Medulla oblongata (tissue), 1 donor: ENCODE measurements at regions not wholly inside any gene's neighbourhood (a gene's known extent, or its start where the extent isn't known, plus 50 kb on each side); places are given as distances from the start of the nearest gene placed in this dataset.

Experiments
- DNase-seq: peaks from one replicate; pipeline ENCODE4 v3.0.0-alpha.2; 2015; ENCODE audit errors: extremely low spot score

GRCh38 chr2:164302786-164303185 lies 318.5 kb downstream of the GRB14 start:
- no peak for DNase-seq

DNA sequence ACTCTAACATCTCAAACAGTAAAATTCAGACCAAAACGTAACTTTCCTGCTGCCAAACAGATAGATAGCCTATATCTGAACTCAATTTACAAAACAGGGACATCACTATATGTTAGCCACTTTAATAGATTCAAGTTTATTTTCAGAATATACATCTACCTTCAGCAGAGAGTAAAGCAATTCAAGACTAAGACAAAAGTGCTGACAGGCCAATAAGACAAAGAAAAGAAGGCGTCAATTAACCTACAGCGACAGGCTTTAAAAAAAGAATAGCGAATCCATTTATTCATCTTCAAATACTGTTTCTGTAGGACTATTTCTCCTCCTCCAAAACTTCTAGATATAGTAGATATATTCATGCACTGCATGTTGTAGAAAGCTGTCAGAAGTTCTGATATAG lies 333.0 kb downstream of the GRB14 start:
- no peak for DNase-seq

DNA sequence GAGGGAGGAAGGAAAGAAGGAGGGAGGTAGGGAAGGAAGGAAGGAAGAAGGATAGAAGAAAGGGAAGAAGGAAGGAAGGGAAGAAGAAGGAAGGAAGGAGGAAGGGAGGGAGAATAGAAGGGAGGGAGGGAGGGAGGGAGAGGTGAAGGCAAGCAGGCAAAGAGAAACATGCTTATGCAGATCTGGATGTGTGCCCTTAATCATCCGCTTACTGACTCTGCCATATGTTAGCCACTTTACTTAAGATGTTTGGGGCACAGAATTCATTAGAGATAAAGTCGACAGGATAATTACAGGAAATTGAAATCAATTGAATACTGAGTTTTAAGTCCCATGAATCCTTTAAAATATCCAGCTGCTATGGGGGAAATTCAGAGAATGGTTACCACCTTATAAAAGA lies 334.2 kb downstream of the GRB14 start:
- no peak for DNase-seq

DNA sequence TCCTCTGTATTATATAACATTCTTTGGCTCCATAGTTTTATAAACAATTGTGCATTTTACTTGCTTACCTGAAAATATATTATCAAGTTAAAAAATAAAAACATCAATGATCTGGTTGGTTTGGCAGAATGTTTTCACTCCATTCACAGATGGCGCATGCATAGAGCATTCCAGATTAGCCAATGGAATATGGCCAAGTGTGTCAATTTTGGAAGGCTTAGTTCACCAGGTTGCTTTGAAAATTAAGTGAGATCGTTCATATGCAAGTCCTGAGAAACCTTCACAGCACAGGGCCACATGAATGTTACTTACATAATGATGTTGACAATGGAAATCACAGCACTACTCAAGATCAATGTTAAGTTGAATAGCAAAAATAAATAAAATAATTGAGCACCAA lies 335.7 kb downstream of the GRB14 start:
- DNase-seq = no peak

DNA sequence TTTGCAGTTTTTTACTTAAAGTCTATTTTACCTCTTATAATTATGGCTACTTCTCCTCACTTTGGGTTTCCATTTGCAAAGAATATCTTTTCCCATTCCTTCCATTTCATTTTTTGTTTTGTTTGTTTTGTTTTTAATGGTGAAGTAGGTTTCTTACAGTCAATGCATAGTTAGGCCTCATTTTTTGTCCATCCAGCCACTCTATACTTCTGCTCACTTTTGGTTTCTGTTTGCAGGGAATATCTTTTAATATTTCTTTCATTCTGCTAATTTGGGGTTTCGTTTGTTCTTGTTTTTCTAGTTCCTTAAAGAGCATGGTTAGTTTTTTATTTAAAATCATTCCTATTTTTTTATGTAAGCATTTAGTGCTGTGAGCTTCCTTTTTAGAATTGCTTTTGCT lies 339.4 kb downstream of the GRB14 start:
- DNase-seq = no peak

DNA sequence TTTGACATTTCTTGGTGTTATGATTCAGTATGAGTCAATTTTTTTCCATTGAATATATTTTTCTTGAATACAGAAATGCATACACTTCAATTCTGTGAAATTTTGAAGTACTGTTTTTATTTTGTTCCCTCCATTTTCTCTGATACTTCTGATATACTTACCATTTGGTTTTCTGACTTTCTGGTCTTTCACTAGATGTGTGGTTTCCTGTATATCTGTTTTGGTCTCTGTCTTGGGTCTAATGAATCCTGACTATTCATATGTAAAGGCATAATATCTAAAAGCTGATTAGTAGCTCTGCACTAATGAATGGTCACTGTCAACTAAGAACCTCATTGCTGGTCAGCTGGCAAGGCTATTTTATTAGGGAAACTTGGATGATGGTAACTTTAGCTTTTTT lies 345.6 kb downstream of the GRB14 start:
- no peak for DNase-seq

DNA sequence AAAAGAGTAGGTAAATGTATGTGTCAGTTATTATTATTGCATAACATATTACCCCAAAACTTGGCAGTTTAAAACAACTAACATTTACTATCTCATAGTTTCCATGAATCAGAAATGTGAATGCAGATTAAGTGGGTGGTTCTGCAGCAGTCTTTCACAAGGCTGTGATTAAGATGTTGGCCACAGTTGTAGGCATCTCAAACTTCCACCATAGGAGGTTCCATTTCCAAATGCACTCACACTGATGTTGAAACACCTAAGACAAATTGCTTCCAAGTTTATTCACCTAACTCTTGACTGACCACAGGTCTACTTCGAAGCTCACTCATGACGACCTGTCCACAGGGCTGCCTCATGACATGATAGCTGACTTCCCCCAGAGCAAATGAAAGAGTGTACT lies 360.8 kb downstream of the GRB14 start:
- DNase-seq = no peak

DNA sequence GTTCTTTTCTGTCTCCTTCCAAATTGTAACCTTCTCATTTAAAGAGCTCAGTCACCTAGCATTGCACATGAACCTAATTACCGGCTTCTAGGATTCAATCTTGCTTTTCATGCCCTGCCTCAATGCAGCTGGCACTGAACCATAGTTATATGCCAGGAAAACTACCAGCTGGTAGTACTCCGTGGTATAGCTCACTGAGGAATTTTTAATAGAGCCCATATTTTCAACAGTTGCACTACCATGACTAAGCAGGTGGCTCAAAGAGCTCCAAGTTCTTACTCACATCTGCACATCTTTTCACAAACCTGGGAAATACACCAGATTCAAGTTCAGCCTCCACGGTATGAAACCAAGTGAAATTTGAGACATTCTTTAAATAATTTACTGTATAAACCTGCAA lies 363.5 kb downstream of the GRB14 start:
- DNase-seq = no peak

- no peak for DNase-seq
Observed at GRCh38 chr2:164252568-164253287, 368.6 kb downstream of the GRB14 start.

DNA sequence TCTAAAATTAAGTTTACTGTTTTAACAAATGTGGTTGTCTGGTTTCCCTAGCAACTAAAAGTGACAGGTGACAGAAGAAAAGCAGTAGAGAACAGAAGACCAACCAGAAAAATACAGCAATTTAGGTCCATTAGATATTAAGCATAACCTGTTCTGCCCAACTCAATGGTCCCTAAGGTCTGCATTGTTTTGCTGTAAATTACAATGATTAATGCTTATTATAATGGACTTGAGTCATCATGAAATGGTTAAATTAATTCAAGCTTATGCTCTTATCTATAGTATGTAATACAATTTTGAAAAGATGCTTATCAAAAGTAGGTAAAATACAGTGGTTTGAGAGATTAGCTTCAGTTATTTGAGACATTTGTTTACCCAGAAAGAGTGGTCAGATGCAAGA lies 378.0 kb downstream of the GRB14 start:
- DNase-seq = no peak

- DNase-seq = no peak
Observed at GRCh38 chr2:164242409-164242808, 378.9 kb downstream of the GRB14 start.

DNA sequence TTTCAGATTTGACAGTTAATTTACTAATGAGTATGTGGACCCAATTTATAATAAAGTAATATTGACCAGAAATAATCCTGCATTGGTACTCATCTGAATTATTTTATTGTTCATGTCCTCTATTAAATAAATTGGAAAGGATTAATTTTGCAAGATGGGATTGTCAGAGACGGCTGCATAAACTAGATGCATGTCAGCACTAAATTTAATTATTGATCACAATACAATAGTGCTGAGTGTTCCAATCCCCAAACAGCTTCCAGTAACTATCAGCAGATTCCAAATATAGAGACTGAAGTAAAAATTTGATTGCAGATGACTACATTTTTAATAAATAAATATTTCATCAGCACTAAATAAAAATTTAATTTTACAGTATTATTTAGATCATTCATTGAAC lies 387.2 kb downstream of the GRB14 start:
- no peak for DNase-seq

GRCh38 chr2:164224007-164224406 lies 397.3 kb downstream of the GRB14 start:
- no peak for DNase-seq

- no peak for DNase-seq
Observed at GRCh38 chr2:164221473-164221872, 399.8 kb downstream of the GRB14 start.

DNA sequence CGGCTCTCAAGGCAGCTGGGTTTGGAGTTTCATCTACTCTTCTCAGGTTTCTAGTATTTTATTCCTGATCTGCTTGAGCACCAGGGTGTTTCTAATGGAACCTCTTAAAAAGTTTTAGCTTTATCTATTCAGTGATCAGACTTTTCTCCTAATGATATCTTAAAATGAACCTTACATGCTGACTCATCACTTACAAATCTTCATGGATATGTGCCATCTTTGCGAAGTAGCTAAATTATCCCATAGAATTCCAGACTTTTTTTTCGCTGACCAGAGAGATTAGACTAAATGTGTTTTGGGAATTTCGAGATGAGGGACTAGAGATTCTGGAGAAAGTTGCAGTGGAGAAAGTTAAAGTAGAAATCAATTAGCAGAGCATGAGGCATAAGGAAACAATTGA lies 401.0 kb downstream of the GRB14 start:
- DNase-seq = no peak

DNA sequence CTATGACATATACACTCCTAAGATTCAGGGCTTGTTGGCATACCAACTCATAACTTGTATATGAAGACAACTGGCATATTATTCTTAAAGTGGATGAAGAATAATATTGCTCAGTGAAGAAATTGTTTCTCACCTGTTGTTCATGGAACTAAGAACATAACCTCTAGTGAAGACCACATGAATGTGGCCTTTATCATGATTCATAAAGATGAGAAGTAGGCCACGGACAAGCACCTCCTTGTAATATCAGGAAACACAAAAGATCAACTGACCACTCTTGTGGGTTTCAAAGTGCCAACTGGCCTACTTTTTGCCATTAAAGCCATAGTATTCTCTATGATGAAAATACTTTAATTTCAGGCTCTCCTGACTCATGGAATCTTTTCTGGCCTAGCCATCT lies 407.4 kb downstream of the GRB14 start:
- no peak for DNase-seq

DNA sequence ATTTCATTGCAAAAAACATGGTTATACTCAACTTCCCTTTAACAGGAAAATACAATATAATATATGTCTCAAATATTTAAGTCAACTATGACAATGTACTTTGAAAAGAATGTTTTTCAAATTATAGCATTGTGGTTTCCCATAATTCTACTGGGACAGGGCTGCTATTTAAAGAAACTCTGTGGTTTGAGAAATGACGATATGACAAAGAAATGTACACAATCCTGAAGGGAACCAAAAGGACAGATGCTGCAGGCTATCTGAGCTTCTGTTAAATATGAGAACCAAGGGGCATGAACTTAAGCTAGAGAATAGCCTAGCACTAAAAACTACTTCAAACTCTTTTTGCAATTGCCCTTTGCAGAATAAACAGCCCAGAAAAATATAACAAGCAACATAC lies 415.9 kb downstream of the GRB14 start:
- no peak for DNase-seq

DNA sequence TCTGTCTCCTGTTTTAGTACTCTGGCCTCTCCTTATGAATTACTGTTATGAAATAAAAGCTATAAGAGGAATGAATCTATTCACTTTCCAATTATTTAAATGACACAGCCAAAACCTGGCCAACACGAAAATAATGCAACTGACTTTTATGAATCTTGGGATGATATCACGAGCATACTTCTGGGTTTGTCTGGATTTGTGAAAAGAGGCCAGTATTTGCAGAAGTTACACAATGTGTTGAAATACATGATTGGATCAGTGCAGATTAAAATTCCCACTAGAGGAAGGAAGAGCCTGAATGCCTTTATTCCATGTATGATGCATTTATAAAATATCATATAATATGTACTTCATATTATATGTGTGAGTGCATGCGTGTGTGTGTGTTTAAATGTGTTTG lies 418.2 kb downstream of the GRB14 start:
- no peak for DNase-seq

DNA sequence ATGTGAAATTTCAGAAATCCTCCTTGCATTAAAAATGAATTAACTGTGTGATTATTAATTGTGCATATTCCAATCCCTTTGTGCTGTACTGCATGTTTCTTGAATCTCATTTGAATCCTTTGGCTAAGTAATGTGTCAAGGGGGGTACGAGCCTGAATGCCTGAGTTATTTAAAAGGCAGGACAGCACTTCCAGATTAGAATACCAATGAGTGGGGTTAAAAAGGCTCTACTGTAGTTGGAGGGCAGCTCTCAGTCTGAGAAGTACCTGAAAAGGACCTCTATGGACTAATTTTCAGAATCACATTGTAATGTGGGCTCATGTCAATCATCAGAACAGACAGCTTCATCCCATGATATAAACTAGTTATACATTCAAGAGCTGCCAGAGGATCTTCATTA lies 423.0 kb downstream of the GRB14 start:
- DNase-seq = no peak

DNA sequence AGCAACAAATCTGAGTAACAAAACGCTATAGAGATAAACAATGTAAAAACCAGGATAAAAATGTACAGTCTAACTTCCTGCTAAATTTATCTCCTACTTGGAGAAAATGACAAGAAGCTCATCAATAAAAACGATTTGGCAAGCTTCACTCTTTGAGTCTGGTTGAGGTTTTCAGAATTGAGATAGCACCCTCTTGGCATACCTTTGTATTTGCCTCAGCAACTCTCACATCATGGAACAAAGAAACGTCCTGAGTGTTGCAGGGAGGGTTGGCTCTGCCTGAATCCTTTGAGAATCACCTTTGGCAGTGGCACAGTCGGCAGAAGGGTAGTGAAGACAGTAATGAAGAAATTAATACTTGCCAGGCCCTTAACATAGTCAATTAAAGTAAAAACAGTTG lies 430.6 kb downstream of the GRB14 start:
- DNase-seq = no peak

GRCh38 chr2:164189851-164190250 lies 431.4 kb downstream of the GRB14 start:
- no peak for DNase-seq

GRCh38 chr2:164187121-164187520 lies 434.2 kb downstream of the GRB14 start:
- DNase-seq = no peak

GRCh38 chr2:164186591-164186990 lies 434.7 kb downstream of the GRB14 start:
- DNase-seq = no peak

GRCh38 chr2:164182116-164182627 lies 439.1 kb downstream of the GRB14 start:
- DNase-seq = no peak
